Gastrocnemius medialis (tissue), 4 donors: ENCODE measurements at regions not wholly inside any gene's neighbourhood (a gene's known extent, or its start where the extent isn't known, plus 50 kb on each side); places are given as distances from the start of the nearest gene placed in this dataset.

ENCODE experiments used
- POLR2A ChIP-seq, 2 donors: fragments of 450-650 bp; IDR thresholded peaks; one replicate each; pipeline ENCODE4 v1.6.1; 2017; ENCODE audit warnings: antibody characterized with exemption in 2 of 2, mild to moderate bottlenecking in 2 of 2, moderate library complexity in 2 of 2
- TF ChIP-seq, protein P1 (sequence below), 5 experiments: fragments of 450-650 bp in 3 of 5; fragments of 200-600 bp in 2 of 5; sonication (generic) in 2 of 5; IDR thresholded peaks in 4 of 5; conservative IDR thresholded peaks in 1 of 5; 1 replicate in 4 of 5; 2 replicates in 1 of 5; pipeline ENCODE4 v1.5.1; 2016 to 2019; ENCODE audit warnings: antibody characterized with exemption in 5 of 5, mild to moderate bottlenecking in 3 of 5, moderate library complexity in 3 of 5

DNA sequence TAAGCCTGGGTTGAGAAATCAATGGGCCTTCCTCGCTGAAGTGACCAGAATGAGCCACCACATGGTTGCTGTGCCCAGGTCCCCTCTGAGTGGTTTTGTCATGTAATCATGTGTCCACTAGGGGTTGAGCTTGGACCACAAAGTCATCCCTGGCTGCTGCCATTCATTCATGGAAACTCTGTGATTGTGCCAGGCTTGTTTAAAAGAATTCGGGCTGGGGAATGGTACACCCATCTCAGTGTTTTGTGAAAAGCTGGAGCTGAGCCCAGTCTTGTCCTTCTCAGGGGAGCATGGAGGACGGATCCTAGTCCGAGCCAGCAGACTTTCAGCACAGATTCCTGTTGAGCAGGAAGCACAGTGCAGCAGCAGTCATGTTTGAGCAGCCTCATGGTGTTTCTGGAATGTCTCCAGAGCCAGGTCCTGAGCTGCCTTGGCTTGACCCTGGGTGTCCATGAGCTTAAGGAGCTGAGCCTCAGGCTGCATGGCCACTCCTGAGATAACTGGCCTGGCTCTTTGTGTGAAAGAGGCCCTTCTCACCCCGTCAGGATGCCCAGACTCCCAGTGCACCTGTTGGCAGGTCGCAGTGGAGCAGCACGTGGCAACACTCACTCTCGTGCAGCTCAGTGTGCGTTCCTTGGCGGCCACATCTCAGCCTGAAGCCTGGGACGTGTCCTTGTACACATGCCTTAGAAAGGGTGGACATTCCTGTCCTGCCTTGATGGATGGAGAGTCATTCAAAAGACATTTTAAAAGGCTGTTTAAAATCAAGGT, 260.3 kb upstream of the TPM1 start:
- TF ChIP-seq, protein P1, sequence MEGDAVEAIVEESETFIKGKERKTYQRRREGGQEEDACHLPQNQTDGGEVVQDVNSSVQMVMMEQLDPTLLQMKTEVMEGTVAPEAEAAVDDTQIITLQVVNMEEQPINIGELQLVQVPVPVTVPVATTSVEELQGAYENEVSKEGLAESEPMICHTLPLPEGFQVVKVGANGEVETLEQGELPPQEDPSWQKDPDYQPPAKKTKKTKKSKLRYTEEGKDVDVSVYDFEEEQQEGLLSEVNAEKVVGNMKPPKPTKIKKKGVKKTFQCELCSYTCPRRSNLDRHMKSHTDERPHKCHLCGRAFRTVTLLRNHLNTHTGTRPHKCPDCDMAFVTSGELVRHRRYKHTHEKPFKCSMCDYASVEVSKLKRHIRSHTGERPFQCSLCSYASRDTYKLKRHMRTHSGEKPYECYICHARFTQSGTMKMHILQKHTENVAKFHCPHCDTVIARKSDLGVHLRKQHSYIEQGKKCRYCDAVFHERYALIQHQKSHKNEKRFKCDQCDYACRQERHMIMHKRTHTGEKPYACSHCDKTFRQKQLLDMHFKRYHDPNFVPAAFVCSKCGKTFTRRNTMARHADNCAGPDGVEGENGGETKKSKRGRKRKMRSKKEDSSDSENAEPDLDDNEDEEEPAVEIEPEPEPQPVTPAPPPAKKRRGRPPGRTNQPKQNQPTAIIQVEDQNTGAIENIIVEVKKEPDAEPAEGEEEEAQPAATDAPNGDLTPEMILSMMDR (IDR thresholded peaks at IDR 0.05 in 4 of 5, conservative IDR thresholded peaks at IDR 0.05 in 1 of 5) = peak; percentile 55 to 67 (median 63)
- no peak for TF ChIP-seq POLR2A (IDR thresholded peaks at IDR 0.05)
